K562 (cell line): ENCODE measurements at regions not wholly inside any gene's neighbourhood (a gene's known extent, or its start where the extent isn't known, plus 50 kb on each side); places are given as distances from the start of the nearest gene placed in this dataset.

Experiments used
- CHD2 ChIP-seq: IDR thresholded peaks from 2 replicates; pipeline ENCODE4 v1.6.1; 2011; ENCODE audit warnings: low read depth, low read length
- KLF16 ChIP-seq: IDR thresholded peaks from 2 replicates; pipeline ENCODE4 v1.6.1; 2016; ENCODE audit warnings: antibody characterized with exemption
- KLF6 ChIP-seq: fragments of 250-450 bp; sonication (Bioruptor Pico); IDR thresholded peaks from 2 replicates; pipeline ENCODE4 v1.4.0; 2020; ENCODE audit warnings: mild to moderate bottlenecking, moderate library complexity, borderline replicate concordance
- SRSF1 ChIP-seq: fragments of 200-400 bp; formaldehyde crosslinking; IDR thresholded peaks from 2 replicates; pipeline ENCODE4 v1.6.1; 2017; ENCODE audit warnings: mild to moderate bottlenecking, low read depth, low read length, moderate library complexity
- ZFP30 ChIP-seq: fragments of 250-450 bp; sonication (Bioruptor Pico); IDR thresholded peaks from 2 replicates; pipeline ENCODE4 v1.8.0; 2022; ENCODE audit warnings: moderate library complexity, mild to moderate bottlenecking, inconsistent platforms, borderline replicate concordance
- ZNF121 ChIP-seq: sonication (generic); formaldehyde crosslinking; conservative IDR thresholded peaks from 2 replicates; pipeline ENCODE4 v1.8.0; 2022; ENCODE audit warnings: missing genetic modification reagents
- ZNF124 ChIP-seq: sonication (generic); formaldehyde crosslinking; IDR thresholded peaks from 2 replicates; pipeline ENCODE4 v1.8.1; 2022; ENCODE audit warnings: missing genetic modification reagents
- ZNF217 ChIP-seq: sonication (generic); formaldehyde crosslinking; IDR thresholded peaks from 2 replicates; pipeline ENCODE4 v1.8.0; 2022; ENCODE audit warnings: mild to moderate bottlenecking, missing genetic modification reagents
- TF ChIP-seq, protein P1 (sequence below): fragments of 250-450 bp; sonication (Bioruptor Pico); IDR thresholded peaks from 2 replicates; pipeline ENCODE4 v1.5.0; 2020; ENCODE audit warnings: mild to moderate bottlenecking
- TF ChIP-seq, protein P2 (sequence below), 3 experiments: IDR thresholded peaks in 2 of 3; conservative IDR thresholded peaks in 1 of 3; 2 replicates each; pipeline ENCODE4 v1.5.1; 2011 to 2012; ENCODE audit warnings: low read length in 3 of 3, mild to moderate bottlenecking in 3 of 3, control low read depth in 2 of 3, improper control_type of control experiment in 1 of 3, inconsistent platforms in 1 of 3, low read depth in 1 of 3, mixed read lengths in 1 of 3, moderate library complexity in 1 of 3; ENCODE audit not compliant: insufficient read depth in 2 of 3
- TF ChIP-seq, protein P3 (sequence below): fragments of 450-650 bp; IDR thresholded peaks from 2 replicates; pipeline ENCODE4 v1.6.1; 2017; ENCODE audit warnings: mild to moderate bottlenecking, moderate library complexity
- TF ChIP-seq, protein P4 (sequence below): sonication (generic); formaldehyde crosslinking; IDR thresholded peaks from 2 replicates; pipeline ENCODE4 v1.8.1; 2023; ENCODE audit warnings: mild to moderate bottlenecking, missing genetic modification reagents
- TF ChIP-seq, protein P5 (sequence below), 3 experiments: fragments of 200-800 bp in 1 of 3; fragments of 250-450 bp in 1 of 3; fragments of 450-650 bp in 1 of 3; sonication (Bioruptor Pico) in 1 of 3; sonication (Bioruptor generic) in 1 of 3; formaldehyde crosslinking in 1 of 3; IDR thresholded peaks; 2 replicates each; pipeline versions ENCODE4 v1.6.1 to v1.8.0; 2016 to 2022; ENCODE audit warnings: mild to moderate bottlenecking in 2 of 3, missing genetic modification characterization in 2 of 3, missing compliant biosample characterization in 1 of 3, moderate library complexity in 1 of 3

DNA sequence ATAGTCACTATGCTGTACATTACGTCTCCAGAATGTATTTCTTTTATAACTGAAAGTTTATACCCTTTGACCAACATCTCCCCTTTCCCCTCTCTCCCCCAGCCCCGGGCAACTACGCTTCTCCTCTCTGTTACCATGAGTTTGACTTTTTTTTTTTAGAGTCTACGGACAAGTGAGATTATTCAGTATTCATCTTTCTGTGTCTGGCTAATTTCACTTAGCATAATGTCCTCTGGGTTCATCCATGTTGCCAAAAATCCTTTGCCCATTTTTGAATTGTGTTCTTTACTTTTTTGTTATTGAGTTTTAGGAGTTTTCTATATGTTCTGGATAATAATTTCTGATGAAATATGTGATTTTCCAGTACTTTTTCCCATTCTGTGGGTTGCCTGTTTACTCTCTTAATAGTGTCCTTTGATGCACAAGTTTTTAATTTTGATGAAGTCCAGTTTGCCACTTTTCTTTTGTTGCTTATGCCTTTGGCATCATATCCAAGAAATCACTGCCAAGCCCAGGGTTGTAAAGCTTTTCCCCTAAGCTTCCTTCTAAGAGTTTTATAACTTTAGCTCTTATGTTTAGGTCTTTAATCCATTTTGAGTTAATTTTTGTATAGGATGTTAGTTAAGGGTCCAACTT, 126.7 kb upstream of the NSMCE3 start:
- TF ChIP-seq ZNF124 (CRISPR knock-in tag) (no peak), ZFP30 (no peak), CHD2 (no peak), KLF16 (no peak), ZNF217 (CRISPR knock-in tag) (no peak), SRSF1 (no peak), ZNF121 (CRISPR knock-in tag) (no peak), KLF6 (CRISPR knock-in tag) (no peak)
- TF ChIP-seq, protein P1, sequence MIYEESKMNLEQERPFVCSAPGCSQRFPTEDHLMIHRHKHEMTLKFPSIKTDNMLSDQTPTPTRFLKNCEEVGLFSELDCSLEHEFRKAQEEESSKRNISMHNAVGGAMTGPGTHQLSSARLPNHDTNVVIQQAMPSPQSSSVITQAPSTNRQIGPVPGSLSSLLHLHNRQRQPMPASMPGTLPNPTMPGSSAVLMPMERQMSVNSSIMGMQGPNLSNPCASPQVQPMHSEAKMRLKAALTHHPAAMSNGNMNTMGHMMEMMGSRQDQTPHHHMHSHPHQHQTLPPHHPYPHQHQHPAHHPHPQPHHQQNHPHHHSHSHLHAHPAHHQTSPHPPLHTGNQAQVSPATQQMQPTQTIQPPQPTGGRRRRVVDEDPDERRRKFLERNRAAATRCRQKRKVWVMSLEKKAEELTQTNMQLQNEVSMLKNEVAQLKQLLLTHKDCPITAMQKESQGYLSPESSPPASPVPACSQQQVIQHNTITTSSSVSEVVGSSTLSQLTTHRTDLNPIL (CRISPR knock-in tag): no peak
- TF ChIP-seq, protein P2, sequence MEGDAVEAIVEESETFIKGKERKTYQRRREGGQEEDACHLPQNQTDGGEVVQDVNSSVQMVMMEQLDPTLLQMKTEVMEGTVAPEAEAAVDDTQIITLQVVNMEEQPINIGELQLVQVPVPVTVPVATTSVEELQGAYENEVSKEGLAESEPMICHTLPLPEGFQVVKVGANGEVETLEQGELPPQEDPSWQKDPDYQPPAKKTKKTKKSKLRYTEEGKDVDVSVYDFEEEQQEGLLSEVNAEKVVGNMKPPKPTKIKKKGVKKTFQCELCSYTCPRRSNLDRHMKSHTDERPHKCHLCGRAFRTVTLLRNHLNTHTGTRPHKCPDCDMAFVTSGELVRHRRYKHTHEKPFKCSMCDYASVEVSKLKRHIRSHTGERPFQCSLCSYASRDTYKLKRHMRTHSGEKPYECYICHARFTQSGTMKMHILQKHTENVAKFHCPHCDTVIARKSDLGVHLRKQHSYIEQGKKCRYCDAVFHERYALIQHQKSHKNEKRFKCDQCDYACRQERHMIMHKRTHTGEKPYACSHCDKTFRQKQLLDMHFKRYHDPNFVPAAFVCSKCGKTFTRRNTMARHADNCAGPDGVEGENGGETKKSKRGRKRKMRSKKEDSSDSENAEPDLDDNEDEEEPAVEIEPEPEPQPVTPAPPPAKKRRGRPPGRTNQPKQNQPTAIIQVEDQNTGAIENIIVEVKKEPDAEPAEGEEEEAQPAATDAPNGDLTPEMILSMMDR (IDR thresholded peaks at IDR 0.05 in 2 of 3, conservative IDR thresholded peaks at IDR 0.05 in 1 of 3; ENCODE audit: insufficient read depth in 2 of 3, low read depth in 1 of 3, low read length in 3 of 3): no peak
- TF ChIP-seq, protein P3, sequence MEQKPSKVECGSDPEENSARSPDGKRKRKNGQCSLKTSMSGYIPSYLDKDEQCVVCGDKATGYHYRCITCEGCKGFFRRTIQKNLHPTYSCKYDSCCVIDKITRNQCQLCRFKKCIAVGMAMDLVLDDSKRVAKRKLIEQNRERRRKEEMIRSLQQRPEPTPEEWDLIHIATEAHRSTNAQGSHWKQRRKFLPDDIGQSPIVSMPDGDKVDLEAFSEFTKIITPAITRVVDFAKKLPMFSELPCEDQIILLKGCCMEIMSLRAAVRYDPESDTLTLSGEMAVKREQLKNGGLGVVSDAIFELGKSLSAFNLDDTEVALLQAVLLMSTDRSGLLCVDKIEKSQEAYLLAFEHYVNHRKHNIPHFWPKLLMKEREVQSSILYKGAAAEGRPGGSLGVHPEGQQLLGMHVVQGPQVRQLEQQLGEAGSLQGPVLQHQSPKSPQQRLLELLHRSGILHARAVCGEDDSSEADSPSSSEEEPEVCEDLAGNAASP: no peak
- TF ChIP-seq, protein P4, sequence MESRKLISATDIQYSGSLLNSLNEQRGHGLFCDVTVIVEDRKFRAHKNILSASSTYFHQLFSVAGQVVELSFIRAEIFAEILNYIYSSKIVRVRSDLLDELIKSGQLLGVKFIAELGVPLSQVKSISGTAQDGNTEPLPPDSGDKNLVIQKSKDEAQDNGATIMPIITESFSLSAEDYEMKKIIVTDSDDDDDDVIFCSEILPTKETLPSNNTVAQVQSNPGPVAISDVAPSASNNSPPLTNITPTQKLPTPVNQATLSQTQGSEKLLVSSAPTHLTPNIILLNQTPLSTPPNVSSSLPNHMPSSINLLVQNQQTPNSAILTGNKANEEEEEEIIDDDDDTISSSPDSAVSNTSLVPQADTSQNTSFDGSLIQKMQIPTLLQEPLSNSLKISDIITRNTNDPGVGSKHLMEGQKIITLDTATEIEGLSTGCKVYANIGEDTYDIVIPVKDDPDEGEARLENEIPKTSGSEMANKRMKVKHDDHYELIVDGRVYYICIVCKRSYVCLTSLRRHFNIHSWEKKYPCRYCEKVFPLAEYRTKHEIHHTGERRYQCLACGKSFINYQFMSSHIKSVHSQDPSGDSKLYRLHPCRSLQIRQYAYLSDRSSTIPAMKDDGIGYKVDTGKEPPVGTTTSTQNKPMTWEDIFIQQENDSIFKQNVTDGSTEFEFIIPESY (CRISPR knock-in tag): no peak
- TF ChIP-seq, protein P5, sequence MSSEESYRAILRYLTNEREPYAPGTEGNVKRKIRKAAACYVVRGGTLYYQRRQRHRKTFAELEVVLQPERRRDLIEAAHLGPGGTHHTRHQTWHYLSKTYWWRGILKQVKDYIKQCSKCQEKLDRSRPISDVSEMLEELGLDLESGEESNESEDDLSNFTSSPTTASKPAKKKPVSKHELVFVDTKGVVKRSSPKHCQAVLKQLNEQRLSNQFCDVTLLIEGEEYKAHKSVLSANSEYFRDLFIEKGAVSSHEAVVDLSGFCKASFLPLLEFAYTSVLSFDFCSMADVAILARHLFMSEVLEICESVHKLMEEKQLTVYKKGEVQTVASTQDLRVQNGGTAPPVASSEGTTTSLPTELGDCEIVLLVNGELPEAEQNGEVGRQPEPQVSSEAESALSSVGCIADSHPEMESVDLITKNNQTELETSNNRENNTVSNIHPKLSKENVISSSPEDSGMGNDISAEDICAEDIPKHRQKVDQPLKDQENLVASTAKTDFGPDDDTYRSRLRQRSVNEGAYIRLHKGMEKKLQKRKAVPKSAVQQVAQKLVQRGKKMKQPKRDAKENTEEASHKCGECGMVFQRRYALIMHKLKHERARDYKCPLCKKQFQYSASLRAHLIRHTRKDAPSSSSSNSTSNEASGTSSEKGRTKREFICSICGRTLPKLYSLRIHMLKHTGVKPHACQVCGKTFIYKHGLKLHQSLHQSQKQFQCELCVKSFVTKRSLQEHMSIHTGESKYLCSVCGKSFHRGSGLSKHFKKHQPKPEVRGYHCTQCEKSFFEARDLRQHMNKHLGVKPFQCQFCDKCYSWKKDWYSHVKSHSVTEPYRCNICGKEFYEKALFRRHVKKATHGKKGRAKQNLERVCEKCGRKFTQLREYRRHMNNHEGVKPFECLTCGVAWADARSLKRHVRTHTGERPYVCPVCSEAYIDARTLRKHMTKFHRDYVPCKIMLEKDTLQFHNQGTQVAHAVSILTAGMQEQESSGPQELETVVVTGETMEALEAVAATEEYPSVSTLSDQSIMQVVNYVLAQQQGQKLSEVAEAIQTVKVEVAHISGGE (CRISPR knock-in tag; IDR thresholded peaks at IDR 0.05): no peak
